Right hindlimb (tissue), 1 donor: ENCODE measurements at regions not wholly inside any gene's neighbourhood (a gene's known extent, or its start where the extent isn't known, plus 50 kb on each side); places are given as distances from the start of the nearest gene placed in this dataset.

ENCODE experiments used
- DNase-seq: peaks from one replicate; pipeline ENCODE4 v3.0.0-alpha.2; 2018

- no peak for DNase-seq
These were observed 81.6 kb downstream of the SLC5A7 start for GRCh38 chr2:108067820-108068405.

- DNase-seq = no peak
These were observed 83.4 kb downstream of the SLC5A7 start for GRCh38 chr2:108069515-108070310.

- DNase-seq = no peak
These were observed 87.2 kb downstream of the SLC5A7 start for GRCh38 chr2:108073415-108074072.

- DNase-seq = no peak
These were observed 87.8 kb downstream of the SLC5A7 start for GRCh38 chr2:108074150-108074549.

- DNase-seq = no peak
These were observed 88.6 kb downstream of the SLC5A7 start for GRCh38 chr2:108074946-108075345.

GRCh38 chr2:108076527-108076926 lies 90.2 kb downstream of the SLC5A7 start:
- DNase-seq = no peak

GRCh38 chr2:108079736-108080135 lies 93.4 kb downstream of the SLC5A7 start:
- no peak for DNase-seq

GRCh38 chr2:108080177-108080576 lies 93.9 kb downstream of the SLC5A7 start:
- DNase-seq = no peak

GRCh38 chr2:108082978-108083377 lies 96.7 kb downstream of the SLC5A7 start:
- DNase-seq = no peak

GRCh38 chr2:108084311-108084710 lies 98.0 kb downstream of the SLC5A7 start:
- no peak for DNase-seq

- DNase-seq = no peak
These were observed 106.6 kb downstream of the SLC5A7 start for GRCh38 chr2:108092886-108093285.

GRCh38 chr2:108101481-108101880 lies 115.2 kb downstream of the SLC5A7 start:
- DNase-seq = no peak

- DNase-seq = no peak
These were observed 120.4 kb downstream of the SLC5A7 start for GRCh38 chr2:108106731-108107130.

GRCh38 chr2:108111936-108112335 lies 125.6 kb downstream of the SLC5A7 start:
- DNase-seq = no peak

- no peak for DNase-seq
These were observed 123.9 kb upstream of the SULT1C3 start for GRCh38 chr2:108115868-108116267.

GRCh38 chr2:108118996-108119395 lies 120.8 kb upstream of the SULT1C3 start:
- DNase-seq = no peak

GRCh38 chr2:108119492-108119891 lies 120.3 kb upstream of the SULT1C3 start:
- no peak for DNase-seq

- no peak for DNase-seq
These were observed 114.9 kb upstream of the SULT1C3 start for GRCh38 chr2:108124736-108125495.

- DNase-seq = no peak
These were observed 114.2 kb upstream of the SULT1C3 start for GRCh38 chr2:108125581-108125980.

- DNase-seq = no peak
These were observed 111.5 kb upstream of the SULT1C3 start for GRCh38 chr2:108128249-108128648.

- no peak for DNase-seq
These were observed 110.1 kb upstream of the SULT1C3 start for GRCh38 chr2:108129636-108130035.

GRCh38 chr2:108133457-108133856 lies 106.3 kb upstream of the SULT1C3 start:
- DNase-seq = no peak

- no peak for DNase-seq
These were observed 100.2 kb upstream of the SULT1C3 start for GRCh38 chr2:108139521-108139920.
